ENCODE measurements at regions not wholly inside any gene's neighbourhood (a gene's known extent, or its start where the extent isn't known, plus 50 kb on each side); places are given as distances from the start of the nearest gene placed in this dataset.

- Histone ChIP-seq H3K56ac (ENCODE audit: low read length) (no peak overlapping the region), H3K27me3 (ENCODE audit: insufficient read depth, low read length, poor library complexity) (no peaks in the 10 kb centered on the region), H3K79me2 (ENCODE audit: control insufficient read depth, insufficient read depth, low read length) (no peaks in the 10 kb centered on the region), H2AK5ac (ENCODE audit: low read length) (no peak overlapping the region), H4K8ac (ENCODE audit: low read depth, low read length) (no peak overlapping the region), H3K4me2 (ENCODE audit: low read length) (no peak overlapping the region), H3K79me1 (ENCODE audit: low read length) (no peaks in the 10 kb centered on the region), H4K5ac (ENCODE audit: low read length) (no peak overlapping the region), H3K9ac (ENCODE audit: low read length) (no peak overlapping the region), H3K18ac (ENCODE audit: low read length) (no peak overlapping the region), H3K4me3 (ENCODE audit: low read length) (no peak overlapping the region), H2BK15ac (replicated peaks; ENCODE audit: low read depth) (no peak overlapping the region), H2BK5ac (ENCODE audit: low read length) (no peak overlapping the region), H3K23ac (ENCODE audit: low read length) (no peak overlapping the region), H3K27ac (ENCODE audit: low read depth, low read length) (no peak overlapping the region), H3K4me1 (ENCODE audit: control insufficient read depth, low read depth, low read length) (no peaks in the 10 kb centered on the region), H2BK120ac (ENCODE audit: low read depth, low read length) (no peak overlapping the region), H3K4ac (ENCODE audit: low read depth, low read length) (no peak overlapping the region), H3K36me3 (ENCODE audit: control insufficient read depth, insufficient read depth, low read length) (no peaks in the 10 kb centered on the region)
- WGBS (ENCODE audit: extremely low coverage, insufficient coverage, low lambda C conversion rate), result no CpG with 5 or more reads among the region's 4 CpGs
- no peak for DNase-seq
Measured at GRCh38 chr22:27624042-27624441, 177.5 kb downstream of the MN1 start.

GRCh38 chr22:27624705-27625104 lies 176.9 kb downstream of the MN1 start:
- H3K56ac ChIP-seq (ENCODE audit: low read length), result no peak overlapping the region
- no peak overlapping the region for H2AK5ac ChIP-seq (ENCODE audit: low read length)
- H3K27me3 ChIP-seq (ENCODE audit: insufficient read depth, low read length, poor library complexity), result no peaks in the 10 kb centered on the region
- H3K9ac ChIP-seq (ENCODE audit: low read length), result no peak overlapping the region
- H2BK120ac ChIP-seq (ENCODE audit: low read depth, low read length), result no peak overlapping the region
- H3K18ac ChIP-seq (ENCODE audit: low read length), result no peak overlapping the region
- H3K79me2 ChIP-seq (ENCODE audit: control insufficient read depth, insufficient read depth, low read length), result no peaks in the 10 kb centered on the region
- no peak overlapping the region for H3K23ac ChIP-seq (ENCODE audit: low read length)
- no peak overlapping the region for H2BK15ac ChIP-seq (replicated peaks; ENCODE audit: low read depth)
- no peaks in the 10 kb centered on the region for H3K79me1 ChIP-seq (ENCODE audit: low read length)
- no peak overlapping the region for H2BK5ac ChIP-seq (ENCODE audit: low read length)
- DNase-seq, result no peak
- no peak overlapping the region for H3K4me2 ChIP-seq (ENCODE audit: low read length)
- H3K4me3 ChIP-seq (ENCODE audit: low read length), result no peak overlapping the region
- no peak overlapping the region for H3K27ac ChIP-seq (ENCODE audit: low read depth, low read length)
- no peaks in the 10 kb centered on the region for H3K4me1 ChIP-seq (ENCODE audit: control insufficient read depth, low read depth, low read length)
- WGBS (ENCODE audit: extremely low coverage, insufficient coverage, low lambda C conversion rate), result no CpG with 5 or more reads among the region's 1 CpG
- H4K8ac ChIP-seq (ENCODE audit: low read depth, low read length), result no peak overlapping the region
- H3K4ac ChIP-seq (ENCODE audit: low read depth, low read length), result no peak overlapping the region
- no peak overlapping the region for H4K5ac ChIP-seq (ENCODE audit: low read length)
- H3K36me3 ChIP-seq (ENCODE audit: control insufficient read depth, insufficient read depth, low read length), result no peaks in the 10 kb centered on the region

GRCh38 chr22:27625769-27626674 lies 175.5 kb downstream of the MN1 start:
- no peak for DNase-seq

GRCh38 chr22:27626675-27627443 lies 174.7 kb downstream of the MN1 start:
- H2AK5ac ChIP-seq (ENCODE audit: low read length), result no peak overlapping the region
- H2BK15ac ChIP-seq (replicated peaks; ENCODE audit: low read depth), result no peak overlapping the region
- peak; percentile 49 for DNase-seq
- H3K9ac ChIP-seq (ENCODE audit: low read length), result no peak overlapping the region
- H4K5ac ChIP-seq (ENCODE audit: low read length), result no peak overlapping the region
- no peaks in the 10 kb centered on the region for H3K36me3 ChIP-seq (ENCODE audit: control insufficient read depth, insufficient read depth, low read length)
- H3K27ac ChIP-seq (ENCODE audit: low read depth, low read length), result no peak overlapping the region
- peak overlapping the region; percentile 45 for H3K56ac ChIP-seq (ENCODE audit: low read length)
- no peak overlapping the region for H3K23ac ChIP-seq (ENCODE audit: low read length)
- H3K4me1 ChIP-seq (ENCODE audit: control insufficient read depth, low read depth, low read length), result peaks cover 2% of the 10 kb centered on the region
- no peak overlapping the region for H3K4me2 ChIP-seq (ENCODE audit: low read length)
- no peak overlapping the region for H4K8ac ChIP-seq (ENCODE audit: low read depth, low read length)
- H3K79me1 ChIP-seq (ENCODE audit: low read length), result no peaks in the 10 kb centered on the region
- H3K27me3 ChIP-seq (ENCODE audit: insufficient read depth, low read length, poor library complexity), result no peaks in the 10 kb centered on the region
- WGBS (ENCODE audit: extremely low coverage, insufficient coverage, low lambda C conversion rate), result no CpG with 5 or more reads among the region's 7 CpGs
- H3K79me2 ChIP-seq (ENCODE audit: control insufficient read depth, insufficient read depth, low read length), result no peaks in the 10 kb centered on the region
- H3K18ac ChIP-seq (ENCODE audit: low read length), result peak overlapping the region; percentile 4
- no peak overlapping the region for H3K4ac ChIP-seq (ENCODE audit: low read depth, low read length)
- no peak overlapping the region for H2BK5ac ChIP-seq (ENCODE audit: low read length)
- H2BK120ac ChIP-seq (ENCODE audit: low read depth, low read length), result no peak overlapping the region
- H3K4me3 ChIP-seq (ENCODE audit: low read length), result no peak overlapping the region

More at GRCh38 chr22:27625769-27626674, 175.5 kb downstream of the MN1 start:
- H3K27ac ChIP-seq (ENCODE audit: low read depth, low read length), result no peak overlapping the region
- no peak overlapping the region for H3K4me2 ChIP-seq (ENCODE audit: low read length)
- H3K4ac ChIP-seq (ENCODE audit: low read depth, low read length), result no peak overlapping the region
- H4K5ac ChIP-seq (ENCODE audit: low read length), result no peak overlapping the region
- H3K9ac ChIP-seq (ENCODE audit: low read length), result no peak overlapping the region
- no peaks in the 10 kb centered on the region for H3K79me2 ChIP-seq (ENCODE audit: control insufficient read depth, insufficient read depth, low read length)
- H3K79me1 ChIP-seq (ENCODE audit: low read length), result no peaks in the 10 kb centered on the region
- peaks cover 1% of the 10 kb centered on the region for H3K4me1 ChIP-seq (ENCODE audit: control insufficient read depth, low read depth, low read length)
- H3K27me3 ChIP-seq (ENCODE audit: insufficient read depth, low read length, poor library complexity), result no peaks in the 10 kb centered on the region
- no peak overlapping the region for H2AK5ac ChIP-seq (ENCODE audit: low read length)
- H2BK15ac ChIP-seq (replicated peaks; ENCODE audit: low read depth), result no peak overlapping the region
- H3K56ac ChIP-seq (ENCODE audit: low read length), result no peak overlapping the region
- WGBS (ENCODE audit: extremely low coverage, insufficient coverage, low lambda C conversion rate), result no CpG with 5 or more reads among the region's 12 CpGs
- no peak overlapping the region for H4K8ac ChIP-seq (ENCODE audit: low read depth, low read length)
- H2BK120ac ChIP-seq (ENCODE audit: low read depth, low read length), result no peak overlapping the region
- H3K23ac ChIP-seq (ENCODE audit: low read length), result no peak overlapping the region
- no peaks in the 10 kb centered on the region for H3K36me3 ChIP-seq (ENCODE audit: control insufficient read depth, insufficient read depth, low read length)
- no peak overlapping the region for H3K18ac ChIP-seq (ENCODE audit: low read length)
- no peak overlapping the region for H2BK5ac ChIP-seq (ENCODE audit: low read length)
- no peak overlapping the region for H3K4me3 ChIP-seq (ENCODE audit: low read length)

GRCh38 chr22:27627444-27627833 lies 174.1 kb downstream of the MN1 start:
- no peak overlapping the region for H2BK15ac ChIP-seq (replicated peaks; ENCODE audit: low read depth)
- H3K4me2 ChIP-seq (ENCODE audit: low read length), result no peak overlapping the region
- DNase-seq, result peak; percentile 43
- no peaks in the 10 kb centered on the region for H3K36me3 ChIP-seq (ENCODE audit: control insufficient read depth, insufficient read depth, low read length)
- H3K4ac ChIP-seq (ENCODE audit: low read depth, low read length), result no peak overlapping the region
- no peak overlapping the region for H3K23ac ChIP-seq (ENCODE audit: low read length)
- no peak overlapping the region for H4K5ac ChIP-seq (ENCODE audit: low read length)
- peaks cover 2% of the 10 kb centered on the region for H3K4me1 ChIP-seq (ENCODE audit: control insufficient read depth, low read depth, low read length)
- no peak overlapping the region for H3K9ac ChIP-seq (ENCODE audit: low read length)
- no CpG with 5 or more reads among the region's 9 CpGs for WGBS (ENCODE audit: extremely low coverage, insufficient coverage, low lambda C conversion rate)
- no peak overlapping the region for H3K56ac ChIP-seq (ENCODE audit: low read length)
- H4K8ac ChIP-seq (ENCODE audit: low read depth, low read length), result no peak overlapping the region
- peak overlapping the region; percentile 4 for H3K18ac ChIP-seq (ENCODE audit: low read length)
- H2BK5ac ChIP-seq (ENCODE audit: low read length), result no peak overlapping the region
- H2BK120ac ChIP-seq (ENCODE audit: low read depth, low read length), result no peak overlapping the region
- no peak overlapping the region for H3K27ac ChIP-seq (ENCODE audit: low read depth, low read length)
- H3K79me2 ChIP-seq (ENCODE audit: control insufficient read depth, insufficient read depth, low read length), result no peaks in the 10 kb centered on the region
- no peaks in the 10 kb centered on the region for H3K27me3 ChIP-seq (ENCODE audit: insufficient read depth, low read length, poor library complexity)
- no peak overlapping the region for H2AK5ac ChIP-seq (ENCODE audit: low read length)
- no peak overlapping the region for H3K4me3 ChIP-seq (ENCODE audit: low read length)
- H3K79me1 ChIP-seq (ENCODE audit: low read length), result no peaks in the 10 kb centered on the region

All from mesendoderm (in vitro differentiated cells).